Transverse colon (tissue), 4 donors: ENCODE measurements at regions not wholly inside any gene's neighbourhood (a gene's known extent, or its start where the extent isn't known, plus 50 kb on each side); places are given as distances from the start of the nearest gene placed in this dataset.

ENCODE experiments used
- DNase-seq: peaks from one replicate; pipeline ENCODE4 v3.0.0-alpha.2; 2019
- H3K27ac ChIP-seq, 4 donors: fragments of 200-600 bp; sonication (generic); 2 replicates each; pipeline ENCODE4 v1.5.1; 2016 to 2018; ENCODE audit warnings: inconsistent platforms in 4 of 4
- H3K27me3 ChIP-seq: fragments of 200-600 bp; sonication (generic); 2 replicates; pipeline ENCODE4 v1.5.1; 2017; ENCODE audit warnings: inconsistent platforms
- H3K36me3 ChIP-seq, 4 donors: fragments of 200-600 bp; sonication (generic); 2 replicates each; pipeline ENCODE4 v1.5.1; 2017 to 2019; ENCODE audit warnings: inconsistent platforms in 4 of 4
- H3K4me1 ChIP-seq, 4 donors: fragments of 200-600 bp; sonication (generic); 2 replicates each; pipeline ENCODE4 v1.5.1; 2017 to 2020; ENCODE audit warnings: inconsistent platforms in 4 of 4
- H3K4me3 ChIP-seq, 4 donors: fragments of 200-600 bp; sonication (generic); 1 replicate in 1 of 4; 2 replicates in 3 of 4; pipeline versions ENCODE4 v1.5.1 to v1.6.1; 2017 to 2019; ENCODE audit warnings: inconsistent platforms in 4 of 4
- H3K9me3 ChIP-seq, 2 donors: fragments of 200-600 bp; sonication (generic); 2 replicates each; pipeline ENCODE4 v1.5.1; 2017 to 2019; ENCODE audit warnings: inconsistent platforms in 2 of 2
- EP300 ChIP-seq: sonication (generic); formaldehyde crosslinking; IDR thresholded peaks from one replicate; pipeline ENCODE4 v1.6.1; 2017; ENCODE audit warnings: antibody characterized with exemption, low read depth
- POLR2A ChIP-seq: fragments of 450-650 bp; IDR thresholded peaks from one replicate; pipeline ENCODE4 v1.6.1; 2016; ENCODE audit warnings: antibody characterized with exemption, mild to moderate bottlenecking, moderate library complexity
- POLR2AphosphoS5 ChIP-seq, 3 donors: sonication (generic); formaldehyde crosslinking; IDR thresholded peaks; one replicate each; pipeline ENCODE4 v1.6.1; 2016; ENCODE audit warnings: antibody characterized with exemption in 3 of 3
- WGBS, 2 donors: methylation state at CpG; one replicate each; pipeline ENCODE4 v1.1.5; 2018; ENCODE audit warnings: low coverage in 1 of 2; 5-methylcytosine and 5-hydroxymethylcytosine counted together
- in situ Hi-C, 4 donors: fragments of 200-750 bp; cut with MboI; loops; one replicate each; pipeline versions ENCODE4 v1.15.0 to v1.15.1; 2017; ENCODE audit warnings: low sequenced_read_pairs in 3 of 4, low pct_ligation_motif_present in 1 of 4, low pct_unique_long_range_greater_than_20kb in 1 of 4
- intact Hi-C: fragments of 100-400 bp; cut with DNase I; formaldehyde crosslinking; loops from one replicate; pipeline ENCODE4 v1.15.1; 2023; ENCODE audit warnings: low total_unique reads
- TF ChIP-seq, protein P1 (sequence below), 5 experiments: fragments of 200-600 bp in 3 of 5; fragments of 450-650 bp in 2 of 5; sonication (generic) in 3 of 5; IDR thresholded peaks; 1 replicate in 2 of 5; 2 replicates in 3 of 5; pipeline ENCODE4 v1.5.1; 2016 to 2017; ENCODE audit warnings: antibody characterized with exemption in 5 of 5, inconsistent platforms in 3 of 5, mild to moderate bottlenecking in 2 of 5, moderate library complexity in 1 of 5

DNA sequence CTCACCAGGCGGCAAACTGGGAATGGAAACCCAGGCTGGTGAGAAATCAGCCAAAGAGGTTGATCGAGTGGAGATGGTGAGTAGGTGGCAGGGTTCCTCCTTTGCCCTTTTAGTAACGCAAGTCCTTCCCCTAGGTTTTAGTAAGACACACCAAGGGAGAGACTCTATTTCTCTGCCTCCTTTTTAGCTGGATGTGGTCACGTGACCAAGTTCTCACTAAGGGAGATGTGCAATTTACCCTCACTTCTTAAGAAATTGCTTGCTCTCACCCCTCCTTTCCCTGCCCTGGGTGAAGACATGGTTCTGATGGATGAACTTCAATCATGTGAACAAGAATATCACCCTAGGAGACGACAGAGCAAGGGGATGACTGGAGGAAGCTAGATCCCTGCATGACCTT is 99.8 kb upstream of the FOXF1 start:
- TF ChIP-seq POLR2AphosphoS5 (IDR thresholded peaks at IDR 0.05) = no peak
- TF ChIP-seq EP300 = no peak
- TF ChIP-seq, protein P1, sequence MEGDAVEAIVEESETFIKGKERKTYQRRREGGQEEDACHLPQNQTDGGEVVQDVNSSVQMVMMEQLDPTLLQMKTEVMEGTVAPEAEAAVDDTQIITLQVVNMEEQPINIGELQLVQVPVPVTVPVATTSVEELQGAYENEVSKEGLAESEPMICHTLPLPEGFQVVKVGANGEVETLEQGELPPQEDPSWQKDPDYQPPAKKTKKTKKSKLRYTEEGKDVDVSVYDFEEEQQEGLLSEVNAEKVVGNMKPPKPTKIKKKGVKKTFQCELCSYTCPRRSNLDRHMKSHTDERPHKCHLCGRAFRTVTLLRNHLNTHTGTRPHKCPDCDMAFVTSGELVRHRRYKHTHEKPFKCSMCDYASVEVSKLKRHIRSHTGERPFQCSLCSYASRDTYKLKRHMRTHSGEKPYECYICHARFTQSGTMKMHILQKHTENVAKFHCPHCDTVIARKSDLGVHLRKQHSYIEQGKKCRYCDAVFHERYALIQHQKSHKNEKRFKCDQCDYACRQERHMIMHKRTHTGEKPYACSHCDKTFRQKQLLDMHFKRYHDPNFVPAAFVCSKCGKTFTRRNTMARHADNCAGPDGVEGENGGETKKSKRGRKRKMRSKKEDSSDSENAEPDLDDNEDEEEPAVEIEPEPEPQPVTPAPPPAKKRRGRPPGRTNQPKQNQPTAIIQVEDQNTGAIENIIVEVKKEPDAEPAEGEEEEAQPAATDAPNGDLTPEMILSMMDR (IDR thresholded peaks at IDR 0.05) = no peak
- TF ChIP-seq POLR2A = no peak
- Histone ChIP-seq H3K4me1 (no peaks in the 10 kb centered on the region), H3K4me3 (no peak overlapping the region), H3K9me3 (no peaks in the 10 kb centered on the region), H3K36me3 (no peaks in the 10 kb centered on the region), H3K27me3 (no peaks in the 10 kb centered on the region), H3K27ac (no peak overlapping the region)
- 89% methylated on average over 5 of the region's 5 CpGs; no CpG with 5 or more reads in 1 of the 2 donors for WGBS, 2 donors
- in situ Hi-C loops = no loop called here
- DNase-seq = no peak
- intact Hi-C loops = no loop called here

DNA sequence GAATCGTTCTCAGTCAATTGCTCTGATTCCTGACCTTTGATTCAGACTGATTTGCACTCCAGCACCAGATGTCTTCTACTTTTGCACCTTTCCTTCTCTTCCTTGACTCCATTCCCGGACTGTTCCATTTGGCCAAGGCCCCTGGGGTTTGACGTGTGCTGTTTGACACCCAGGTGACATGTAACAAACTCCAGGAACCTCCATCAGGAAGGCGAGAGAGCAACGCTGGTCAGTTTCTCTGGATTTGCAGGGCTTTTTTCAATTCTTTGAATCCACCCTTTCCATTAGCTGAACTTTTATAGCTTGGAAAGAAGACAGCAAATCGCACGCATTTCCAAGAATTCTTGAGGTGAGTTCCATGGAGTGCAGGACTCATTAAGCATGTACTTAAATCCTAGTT is 98.4 kb upstream of the FOXF1 start:
- in situ Hi-C loops (no loop called here), intact Hi-C loops (no loop called here)
- WGBS, 2 donors = 56 to 66% methylated on average over 7 of the region's 7 CpGs
- peak overlapping the region; percentile 43 to 69 (median 56) for H3K27ac ChIP-seq
- H3K4me3 ChIP-seq = no peak overlapping the region
- TF ChIP-seq POLR2AphosphoS5 (IDR thresholded peaks at IDR 0.05) (peak in 2 of 3 donors; percentile 32 to 34), EP300 (no peak), POLR2A (no peak)
- H3K4me1 ChIP-seq = no peaks in the 10 kb centered on the region
- no peak for DNase-seq
- H3K36me3 ChIP-seq = no peaks in the 10 kb centered on the region
- H3K27me3 ChIP-seq = no peaks in the 10 kb centered on the region
- no peaks in the 10 kb centered on the region for H3K9me3 ChIP-seq

DNA sequence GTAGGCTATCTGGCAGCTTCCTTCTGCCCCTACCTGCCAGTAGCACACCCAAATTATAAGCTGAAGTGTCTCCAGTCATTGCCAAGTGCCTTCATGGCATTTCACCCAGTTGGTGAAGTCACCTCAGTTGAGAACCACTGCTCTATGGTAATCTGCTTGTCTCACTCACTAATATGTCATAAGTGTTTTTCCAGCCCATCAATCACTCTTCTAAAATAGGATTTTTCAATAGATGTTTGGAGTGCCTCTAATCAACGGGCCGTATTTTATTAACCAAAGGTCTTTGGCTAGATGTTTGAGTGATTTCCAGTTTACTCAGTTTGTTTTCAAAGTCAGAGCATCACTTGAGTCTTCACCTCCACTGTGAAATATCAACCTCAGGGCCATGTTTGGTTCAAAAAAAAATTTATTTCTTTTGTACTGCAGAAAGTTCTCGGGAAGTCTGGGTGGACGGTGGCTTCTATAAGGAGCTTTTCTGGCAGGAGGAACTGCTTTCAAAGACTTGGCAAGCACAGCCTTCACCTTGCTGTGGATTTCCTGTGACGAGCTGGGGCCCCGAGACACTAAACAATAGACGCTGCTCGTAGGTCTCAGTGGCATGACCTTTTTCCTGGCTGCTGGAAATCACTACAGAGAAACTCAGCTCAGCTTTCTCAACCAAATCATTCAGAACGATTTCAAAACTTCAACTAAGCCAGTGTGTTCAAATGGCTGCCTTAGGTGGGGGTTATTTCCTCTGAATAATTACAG is 95.2 kb upstream of the FOXF1 start:
- no peaks in the 10 kb centered on the region for H3K27me3 ChIP-seq

DNA sequence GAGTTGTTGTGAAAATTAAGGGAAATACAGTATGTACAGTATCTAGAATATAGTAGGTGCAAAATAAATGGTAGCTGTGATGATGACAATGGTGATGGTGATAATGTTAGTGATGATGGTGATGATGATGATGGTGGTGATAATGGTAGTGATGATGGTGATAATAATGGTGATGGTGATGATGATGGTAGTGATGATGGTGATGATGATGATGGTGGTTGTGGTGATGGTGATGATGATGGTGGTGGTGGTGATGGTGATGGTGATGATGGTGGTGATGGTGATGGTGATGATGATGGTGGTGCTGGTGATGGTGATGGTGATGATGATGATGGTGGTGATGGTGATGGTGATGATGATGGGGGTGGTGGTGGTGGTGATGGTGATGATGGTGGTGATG is 91.3 kb upstream of the FOXF1 start:
- Histone ChIP-seq H3K36me3 (no peaks in the 10 kb centered on the region), H3K9me3 (no peaks in the 10 kb centered on the region), H3K27me3 (no peaks in the 10 kb centered on the region), H3K27ac (no peak overlapping the region), H3K4me1 (no peaks in the 10 kb centered on the region), H3K4me3 (no peak overlapping the region)
- intact Hi-C loops = no loop called here
- no peak for DNase-seq
- in situ Hi-C loops = no loop called here
- TF ChIP-seq, protein P1 (IDR thresholded peaks at IDR 0.05) = no peak
- no peak for TF ChIP-seq POLR2AphosphoS5 (IDR thresholded peaks at IDR 0.05)
- TF ChIP-seq EP300 = no peak
- no peak for TF ChIP-seq POLR2A

More for the DNA sequence above, 95.2 kb upstream of the FOXF1 start:
- DNase-seq = no peak
- H3K4me3 ChIP-seq = no peak overlapping the region
- 40 to 45% methylated on average over 6 to 9 of the region's 9 CpGs for WGBS, 2 donors
- in situ Hi-C loops (no loop called here), intact Hi-C loops (no loop called here)
- H3K9me3 ChIP-seq = no peaks in the 10 kb centered on the region
- H3K27ac ChIP-seq = peak overlapping the region; percentile 7 to 66 (median 18)
- H3K4me1 ChIP-seq = no peaks in the 10 kb centered on the region
- no peaks in the 10 kb centered on the region for H3K36me3 ChIP-seq
- TF ChIP-seq POLR2AphosphoS5 (IDR thresholded peaks at IDR 0.05) (no peak), POLR2A (no peak), EP300 (no peak)
- TF ChIP-seq, protein P1 (IDR thresholded peaks at IDR 0.05) = no peak
